ENCODE measurements at regions not wholly inside any gene's neighbourhood (a gene's known extent, or its start where the extent isn't known, plus 50 kb on each side); places are given as distances from the start of the nearest gene placed in this dataset.

DNA sequence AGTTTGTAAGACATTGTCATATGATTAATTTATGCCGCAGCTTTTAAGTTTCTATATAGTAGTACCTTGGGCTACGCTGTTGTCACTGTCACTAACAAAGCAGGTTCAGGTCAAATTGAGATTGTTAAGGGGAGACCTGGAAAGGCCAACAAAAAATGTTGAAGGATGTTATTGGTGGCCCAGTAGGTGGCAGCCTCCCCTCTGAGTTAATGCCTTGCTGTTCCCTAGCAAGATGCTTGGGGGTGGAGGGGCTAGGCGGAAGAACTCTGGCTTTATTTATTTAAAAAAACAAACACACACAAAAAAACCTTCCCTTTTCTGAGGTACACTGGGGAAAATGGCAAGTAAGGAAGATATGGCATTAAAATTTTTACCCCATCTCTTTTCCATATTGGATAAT, 128.3 kb upstream of the ATP5MC3 start:
- intact Hi-C loops (cut with micrococcal nuclease), result loop anchor here (5.0 kb wide), 1 partner anchor 788 kb away; the partner anchor contains the start of gene HOXD12
- Histone ChIP-seq H2AFZ (ENCODE audit: low read depth, low read length) (no peak overlapping the region), H3K9me1 (replicated peaks; ENCODE audit: control insufficient read depth, extremely low read depth, insufficient read depth, low read length) (no peaks in the 10 kb centered on the region), H3K36me3 (ENCODE audit: control insufficient read depth in 2 of 2, extremely low read depth in 1 of 2, insufficient read depth in 2 of 2, low read length in 2 of 2) (no peaks in the 10 kb centered on the region), H3K27ac (ENCODE audit: insufficient read depth, low read depth, low read length) (no peak overlapping the region), H3K9me3 (replicated peaks; ENCODE audit: control insufficient read depth, insufficient read depth, low read length) (no peaks in the 10 kb centered on the region), H3K4me1 (ENCODE audit: control insufficient read depth, extremely low read depth, insufficient read depth, low read length) (no peaks in the 10 kb centered on the region), H3K27me3 (ENCODE audit: control insufficient read depth in 2 of 2, insufficient read depth in 2 of 2, low read length in 2 of 2) (peaks cover 0 to 14% of the 10 kb centered on the region in 2 experiments), H3K4me3 (replicated peaks in 1 of 3; ENCODE audit: insufficient read depth in 1 of 3, low read depth in 1 of 3, low read length in 3 of 3) (no peak overlapping the region), H4K20me1 (replicated peaks; ENCODE audit: control insufficient read depth, extremely low read depth, insufficient read depth, low read length) (no peaks in the 10 kb centered on the region), H3K4me2 (ENCODE audit: insufficient read depth, low read length) (no peak overlapping the region), H3K79me2 (ENCODE audit: control insufficient read depth, insufficient read depth, low read length) (no peaks in the 10 kb centered on the region), H3K9ac (replicated peaks; ENCODE audit: extremely low read depth, insufficient read depth, low read length) (no peak overlapping the region)
- no peak for FAIRE-seq
- CTCF ChIA-PET, result interaction anchor here (0.8 kb wide), 1 partner anchor 19 kb away, joined by 3 read pairs; no protein-coding TSS in a partner anchor
- no TSS peak for BruUV-seq (replicated peaks)
- POLR2A ChIA-PET, result no interaction called here
- DNase-seq (ENCODE audit: low read depth, low spot score), result peak; percentile 11
- dilution Hi-C loops (cut with MboI; ENCODE audit: extremely low pct_ligation_motif_present, low sequenced_read_pairs), result no loop called here
- TF ChIP-seq CTCF (IDR thresholded peaks at IDR 0.05; ENCODE audit: extremely low read depth in 1 of 2, insufficient read depth in 1 of 2, low read depth in 1 of 2, low read length in 2 of 2), result peak; percentile 18 to 38
- TF ChIP-seq, protein P1, sequence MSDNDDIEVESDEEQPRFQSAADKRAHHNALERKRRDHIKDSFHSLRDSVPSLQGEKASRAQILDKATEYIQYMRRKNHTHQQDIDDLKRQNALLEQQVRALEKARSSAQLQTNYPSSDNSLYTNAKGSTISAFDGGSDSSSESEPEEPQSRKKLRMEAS (IDR thresholded peaks at IDR 0.05; ENCODE audit: insufficient read depth, insufficient read length), result no peak

GRCh38 chr2:175308005-175308404, 126.5 kb upstream of the ATP5MC3 start:
- TF ChIP-seq EZH2 (IDR thresholded peaks at IDR 0.05; ENCODE audit: borderline replicate concordance, low read depth, low read length, severe bottlenecking) (no peak), POLR2AphosphoS5 (IDR thresholded peaks at IDR 0.05; ENCODE audit: insufficient read depth, low read depth, low read length) (no peak), JUN (IDR thresholded peaks at IDR 0.05; ENCODE audit: borderline replicate concordance, insufficient read depth, insufficient read length, low read depth) (no peak), POLR2A (IDR thresholded peaks at IDR 0.05; ENCODE audit: low read depth, low read length) (no peak), GATA2 (IDR thresholded peaks at IDR 0.05; ENCODE audit: insufficient read depth, insufficient read length, low read depth, low read length) (no peak), CTCF (IDR thresholded peaks at IDR 0.05; ENCODE audit: extremely low read depth in 1 of 2, insufficient read depth in 1 of 2, low read depth in 1 of 2, low read length in 2 of 2) (no peak), FOS (IDR thresholded peaks at IDR 0.05; ENCODE audit: borderline replicate concordance, insufficient read depth, low read length) (no peak), MYC (IDR thresholded peaks at IDR 0.05; ENCODE audit: low read depth, low read length) (no peak)
- TF ChIP-seq, protein P1 (IDR thresholded peaks at IDR 0.05; ENCODE audit: insufficient read depth, insufficient read length), result no peak
- H3K4me2 ChIP-seq (ENCODE audit: insufficient read depth, low read length), result no peak overlapping the region
- H3K4me1 ChIP-seq (ENCODE audit: control insufficient read depth, extremely low read depth, insufficient read depth, low read length), result no peaks in the 10 kb centered on the region
- H3K9me3 ChIP-seq (replicated peaks; ENCODE audit: control insufficient read depth, insufficient read depth, low read length), result no peaks in the 10 kb centered on the region
- H3K27me3 ChIP-seq (ENCODE audit: control insufficient read depth in 2 of 2, insufficient read depth in 2 of 2, low read length in 2 of 2), result peaks cover 0 to 8% of the 10 kb centered on the region in 2 experiments
- no peak overlapping the region for H3K27ac ChIP-seq (ENCODE audit: insufficient read depth, low read depth, low read length)
- no peak for DNase-seq (ENCODE audit: low read depth, low spot score)
- dilution Hi-C loops (cut with MboI; ENCODE audit: extremely low pct_ligation_motif_present, low sequenced_read_pairs), result no loop called here
- no TSS peak for BruUV-seq (replicated peaks)
- POLR2A ChIA-PET, result no interaction called here
- intact Hi-C loops (cut with micrococcal nuclease), result no loop called here
- H2AFZ ChIP-seq (ENCODE audit: low read depth, low read length), result no peak overlapping the region
- H3K9me1 ChIP-seq (replicated peaks; ENCODE audit: control insufficient read depth, extremely low read depth, insufficient read depth, low read length), result no peaks in the 10 kb centered on the region
- H3K79me2 ChIP-seq (ENCODE audit: control insufficient read depth, insufficient read depth, low read length), result no peaks in the 10 kb centered on the region
- H3K9ac ChIP-seq (replicated peaks; ENCODE audit: extremely low read depth, insufficient read depth, low read length), result no peak overlapping the region
- H3K36me3 ChIP-seq (ENCODE audit: control insufficient read depth in 2 of 2, extremely low read depth in 1 of 2, insufficient read depth in 2 of 2, low read length in 2 of 2), result no peaks in the 10 kb centered on the region
- CTCF ChIA-PET, result interaction anchor here (1.0 to 1.2 kb wide), 3 partner anchors 57 to 790 kb away, joined by 3 to 5 read pairs (median 4); no protein-coding TSS in a partner anchor
- FAIRE-seq, result no peak
- no peak overlapping the region for H3K4me3 ChIP-seq (replicated peaks in 1 of 3; ENCODE audit: insufficient read depth in 1 of 3, low read depth in 1 of 3, low read length in 3 of 3)
- no peaks in the 10 kb centered on the region for H4K20me1 ChIP-seq (replicated peaks; ENCODE audit: control insufficient read depth, extremely low read depth, insufficient read depth, low read length)

All from endothelial cell of umbilical vein (primary cell).